ENCODE measurements at regions not wholly inside any gene's neighbourhood (a gene's known extent, or its start where the extent isn't known, plus 50 kb on each side); places are given as distances from the start of the nearest gene placed in this dataset.

GRCh38 chr3:153026026-153026425 is 136.0 kb upstream of the RAP2B start (continued):
- TF ChIP-seq PBX3 (IDR thresholded peaks at IDR 0.05) (no peak), NRF1 (IDR thresholded peaks at IDR 0.05; ENCODE audit: low read depth, low read length) (no peak), JUND (IDR thresholded peaks at IDR 0.05) (no peak), SMC3 (IDR thresholded peaks at IDR 0.05; ENCODE audit: low read depth, low read length) (peak; percentile 46), FOSL2 (IDR thresholded peaks at IDR 0.05; ENCODE audit: borderline replicate concordance, low read depth) (no peak), SIN3A (IDR thresholded peaks at IDR 0.05; ENCODE audit: borderline replicate concordance, low read depth, low read length) (no peak)

GRCh38 chr3:153028381-153028780 is 133.6 kb upstream of the RAP2B start:
- DNase-seq = no peak
- 50% methylated on average over 6 of the region's 6 CpGs for WGBS (ENCODE audit: low lambda C conversion rate)
- H3K27ac ChIP-seq (ENCODE audit: low read depth in 2 of 2, low read length in 1 of 2) = no peak overlapping the region
- no peak overlapping the region for H3K9ac ChIP-seq
- no peaks in the 10 kb centered on the region for H3K79me2 ChIP-seq (ENCODE audit: insufficient read depth)
- H3K4me1 ChIP-seq (ENCODE audit: control insufficient read depth in 1 of 2, insufficient read depth in 2 of 2, low read depth in 1 of 2, low read length in 1 of 2) = 0 out of 4 replicates have a peak, but pooled peaks cover 0 to 8% of the 10 kb centered on the region in 2 experiments
- POLR2A ChIA-PET = no interaction called here
- H3K4me3 ChIP-seq (ENCODE audit: low read depth in 2 of 2, low read length in 1 of 2) = no peak overlapping the region
- H3F3A ChIP-seq (replicated peaks; ENCODE audit: insufficient read depth) = no peaks in the 10 kb centered on the region
- no peaks in the 10 kb centered on the region for H3K9me3 ChIP-seq
- CTCF ChIA-PET = no interaction called here
- TF ChIP-seq RAD21 (IDR thresholded peaks at IDR 0.05; ENCODE audit: low read length) (no peak), SMC3 (IDR thresholded peaks at IDR 0.05; ENCODE audit: low read depth, low read length) (no peak), EZH2phosphoT487 (IDR thresholded peaks at IDR 0.05; ENCODE audit: borderline replicate concordance, low read depth) (no peak), SIN3A (IDR thresholded peaks at IDR 0.05; ENCODE audit: borderline replicate concordance, low read depth, low read length) (no peak), TEAD4 (IDR thresholded peaks at IDR 0.05; ENCODE audit: borderline replicate concordance, insufficient read depth) (no peak)
- no peak overlapping the region for H3K4me2 ChIP-seq
- H3K36me3 ChIP-seq (replicated peaks in 1 of 2; ENCODE audit: control insufficient read depth in 1 of 2, insufficient read depth in 2 of 2, low read length in 1 of 2) = no peaks in the 10 kb centered on the region
- peak overlapping the region; percentile 66; the same call in 1 of the 2 replicates for H2AFZ ChIP-seq (ENCODE audit: low read depth)
- H3K9me2 ChIP-seq = no peaks in the 10 kb centered on the region
- no peaks in the 10 kb centered on the region for H4K20me1 ChIP-seq (ENCODE audit: insufficient read depth)
- H3K27me3 ChIP-seq (ENCODE audit: insufficient read depth) = no peaks in the 10 kb centered on the region; the same call in 1 of the 2 replicates

- no peak overlapping the region for H3K27ac ChIP-seq (ENCODE audit: low read depth in 2 of 2, low read length in 1 of 2)
- ChIA-PET CTCF (interaction anchor here (1.0 kb wide), 2 partner anchors 13 to 215 kb away, joined by 3 to 11 read pairs; no protein-coding TSS in a partner anchor), POLR2A (no interaction called here)
- H2AFZ ChIP-seq (ENCODE audit: low read depth) = no peak overlapping the region
- H3K9ac ChIP-seq = no peak overlapping the region
- H3K4me3 ChIP-seq (ENCODE audit: low read depth in 2 of 2, low read length in 1 of 2) = no peak overlapping the region
- H3K4me2 ChIP-seq = no peak overlapping the region
- H3K9me2 ChIP-seq = no peaks in the 10 kb centered on the region
- H3K4me1 ChIP-seq (ENCODE audit: control insufficient read depth in 1 of 2, insufficient read depth in 2 of 2, low read depth in 1 of 2, low read length in 1 of 2) = 0 out of 4 replicates have a peak, but pooled peaks cover 0 to 8% of the 10 kb centered on the region in 2 experiments
- no peaks in the 10 kb centered on the region for H3K79me2 ChIP-seq (ENCODE audit: insufficient read depth)
- WGBS (ENCODE audit: low lambda C conversion rate) = 54% methylated on average over 6 of the region's 6 CpGs
- H3K9me3 ChIP-seq = no peaks in the 10 kb centered on the region
- no peaks in the 10 kb centered on the region; the same call in 1 of the 2 replicates for H3K27me3 ChIP-seq (ENCODE audit: insufficient read depth)
- no peaks in the 10 kb centered on the region for H4K20me1 ChIP-seq (ENCODE audit: insufficient read depth)
- no peak for TF ChIP-seq USF1 (IDR thresholded peaks at IDR 0.05; ENCODE audit: borderline replicate concordance, low read depth)
- no peaks in the 10 kb centered on the region for H3F3A ChIP-seq (replicated peaks; ENCODE audit: insufficient read depth)
- DNase-seq = no peak
- H3K36me3 ChIP-seq (replicated peaks in 1 of 2; ENCODE audit: control insufficient read depth in 1 of 2, insufficient read depth in 2 of 2, low read length in 1 of 2) = no peaks in the 10 kb centered on the region
Observed at GRCh38 chr3:153029350-153029749, 132.7 kb upstream of the RAP2B start.

All from SK-N-SH (cell line).